Loucy (cell line): ENCODE measurements at regions not wholly inside any gene's neighbourhood (a gene's known extent, or its start where the extent isn't known, plus 50 kb on each side); places are given as distances from the start of the nearest gene placed in this dataset.

Experiments used
- H2AFZ ChIP-seq: fragments of 200-600 bp; sonication (generic); 2 replicates; pipeline ENCODE4 v1.6.0; 2016; ENCODE audit warnings: antibody characterized with exemption, mild to moderate bottlenecking, low read length, moderate library complexity
- H3F3A ChIP-seq: fragments of 200-600 bp; 2 replicates; pipeline ENCODE4 v1.6.0; 2016; ENCODE audit warnings: antibody characterized with exemption, low read depth, mild to moderate bottlenecking
- H3K27me3 ChIP-seq: fragments of 200-600 bp; sonication (generic); 2 replicates; pipeline ENCODE4 v1.6.1; 2014; ENCODE audit warnings: low read length, mild to moderate bottlenecking; ENCODE audit not compliant: insufficient read depth, poor library complexity, severe bottlenecking
- H3K36me3 ChIP-seq: fragments of 200-600 bp; sonication (generic); 2 replicates; pipeline ENCODE4 v1.6.1; 2016; ENCODE audit warnings: low read length; ENCODE audit not compliant: insufficient read depth
- H3K4me1 ChIP-seq: fragments of 200-600 bp; sonication (generic); 2 replicates; pipeline ENCODE4 v1.5.1; 2014; ENCODE audit warnings: low read length, mild to moderate bottlenecking; ENCODE audit not compliant: insufficient read depth, poor library complexity, severe bottlenecking
- H3K4me2 ChIP-seq: fragments of 200-600 bp; sonication (generic); 2 replicates; pipeline ENCODE4 v1.6.0; 2014; ENCODE audit warnings: antibody characterized with exemption, low read length, low read depth, mild to moderate bottlenecking; ENCODE audit not compliant: poor library complexity, severe bottlenecking
- H3K4me3 ChIP-seq: fragments of 200-600 bp; sonication (generic); 2 replicates; pipeline ENCODE4 v1.5.1; 2014; ENCODE audit warnings: low read length, mild to moderate bottlenecking, mixed read lengths; ENCODE audit not compliant: poor library complexity, severe bottlenecking
- H3K79me2 ChIP-seq: fragments of 200-600 bp; sonication (generic); 2 replicates; pipeline ENCODE4 v1.6.1; 2014; ENCODE audit warnings: low read length; ENCODE audit not compliant: insufficient read depth
- H3K9ac ChIP-seq: fragments of 200-600 bp; sonication (generic); 2 replicates; pipeline ENCODE4 v1.6.0; 2014; ENCODE audit warnings: mild to moderate bottlenecking, low read depth, low read length, moderate library complexity; ENCODE audit not compliant: poor library complexity, severe bottlenecking
- H3K9me2 ChIP-seq: fragments of 200-600 bp; sonication (generic); replicated peaks from 2 replicates; pipeline ENCODE4 v1.6.1; 2016; ENCODE audit warnings: low read depth, low read length, mixed read lengths
- H3K9me3 ChIP-seq: fragments of 200-600 bp; sonication (generic); 2 replicates; pipeline ENCODE4 v1.6.1; 2014; ENCODE audit warnings: mild to moderate bottlenecking, antibody characterized with exemption, low read length, low read depth; ENCODE audit not compliant: insufficient read depth
- H4K20me1 ChIP-seq: fragments of 200-600 bp; sonication (generic); 2 replicates; pipeline ENCODE4 v1.6.0; 2014; ENCODE audit warnings: antibody characterized with exemption, low read length, mild to moderate bottlenecking; ENCODE audit not compliant: insufficient read depth, poor library complexity, severe bottlenecking
- CTCF ChIP-seq: fragments of 200-600 bp; sonication (generic); conservative IDR thresholded peaks from 2 replicates; pipeline ENCODE4 v1.5.1; 2014; ENCODE audit warnings: mild to moderate bottlenecking, antibody characterized with exemption, low read length
- EZH2phosphoT487 ChIP-seq: fragments of 200-600 bp; IDR thresholded peaks from 2 replicates; pipeline ENCODE4 v1.6.1; 2018; ENCODE audit warnings: antibody characterized with exemption, mild to moderate bottlenecking, moderate library complexity, borderline replicate concordance

- TF ChIP-seq EZH2phosphoT487: no peak
- no peak for TF ChIP-seq CTCF
- H3K27me3 ChIP-seq: no peaks in the 10 kb centered on the region
- H3K9me3 ChIP-seq: no peaks in the 10 kb centered on the region
- no peaks in the 10 kb centered on the region for H3K79me2 ChIP-seq
- H3F3A ChIP-seq: no peaks in the 10 kb centered on the region
- H4K20me1 ChIP-seq: no peaks in the 10 kb centered on the region
- H3K36me3 ChIP-seq: no peaks in the 10 kb centered on the region
- H2AFZ ChIP-seq: no peak overlapping the region
- no peak overlapping the region for H3K4me3 ChIP-seq
- no peak overlapping the region for H3K9ac ChIP-seq
- no peaks in the 10 kb centered on the region for H3K9me2 ChIP-seq
- no peaks in the 10 kb centered on the region for H3K4me1 ChIP-seq
- no peak overlapping the region for H3K4me2 ChIP-seq
Measured at GRCh38 chr12:83388551-83388950, 701.8 kb downstream of the TMTC2 start.

- H3K27me3 ChIP-seq: no peaks in the 10 kb centered on the region
- H2AFZ ChIP-seq: no peak overlapping the region
- H3K4me1 ChIP-seq: no peaks in the 10 kb centered on the region
- no peaks in the 10 kb centered on the region for H3K36me3 ChIP-seq
- TF ChIP-seq EZH2phosphoT487 (no peak), CTCF (no peak)
- no peak overlapping the region for H3K4me3 ChIP-seq
- H3K9ac ChIP-seq: no peak overlapping the region
- no peaks in the 10 kb centered on the region for H3K9me3 ChIP-seq
- no peak overlapping the region for H3K4me2 ChIP-seq
- H3K79me2 ChIP-seq: no peaks in the 10 kb centered on the region
- H4K20me1 ChIP-seq: no peaks in the 10 kb centered on the region
- H3K9me2 ChIP-seq: no peaks in the 10 kb centered on the region
- no peaks in the 10 kb centered on the region for H3F3A ChIP-seq
Measured at GRCh38 chr12:83386527-83387264, 700.0 kb downstream of the TMTC2 start.

- no peaks in the 10 kb centered on the region for H3K9me3 ChIP-seq
- H3F3A ChIP-seq: no peaks in the 10 kb centered on the region
- H3K36me3 ChIP-seq: no peaks in the 10 kb centered on the region
- H3K9me2 ChIP-seq: no peaks in the 10 kb centered on the region
- no peaks in the 10 kb centered on the region for H3K27me3 ChIP-seq
- no peaks in the 10 kb centered on the region for H3K79me2 ChIP-seq
- H4K20me1 ChIP-seq: no peaks in the 10 kb centered on the region
- no peak overlapping the region for H2AFZ ChIP-seq
- no peaks in the 10 kb centered on the region for H3K4me1 ChIP-seq
- no peak overlapping the region for H3K4me3 ChIP-seq
- no peak overlapping the region for H3K9ac ChIP-seq
- H3K4me2 ChIP-seq: no peak overlapping the region
- TF ChIP-seq EZH2phosphoT487 (no peak), CTCF (no peak)
Measured at GRCh38 chr12:83378186-83378727, 691.6 kb downstream of the TMTC2 start.
